ENCODE measurements at regions not wholly inside any gene's neighbourhood (a gene's known extent, or its start where the extent isn't known, plus 50 kb on each side); places are given as distances from the start of the nearest gene placed in this dataset.
"Not testable (repeated sequence)": the region's sequence is repeated elsewhere in the genome, so short reads cannot be mapped to it uniquely, and the experiment has no call there.

DNA sequence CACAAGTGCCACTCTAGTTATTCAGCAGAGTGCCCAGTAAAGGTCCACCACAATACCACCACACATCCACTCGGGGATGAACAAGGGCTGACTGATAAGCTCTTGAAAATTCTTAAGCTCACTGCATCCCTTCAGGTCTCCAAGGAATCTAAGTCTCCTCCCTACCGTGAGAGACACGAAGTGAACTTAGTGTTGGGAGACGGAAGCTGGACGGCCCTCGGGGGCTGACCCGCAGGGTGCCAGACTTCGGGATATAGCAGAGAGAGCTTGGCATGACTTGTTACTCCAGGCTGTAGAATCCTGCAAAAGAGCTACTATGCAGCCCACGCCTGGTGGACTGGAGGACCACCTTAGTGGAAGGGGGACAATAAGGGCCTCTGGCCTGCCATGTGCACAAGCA lies 75.1 kb downstream of the LYZL1 start:
- not testable (repeated sequence) for DNase-seq (ENCODE audit: low read depth in 2 of 2, low spot score in 1 of 2)

DNA sequence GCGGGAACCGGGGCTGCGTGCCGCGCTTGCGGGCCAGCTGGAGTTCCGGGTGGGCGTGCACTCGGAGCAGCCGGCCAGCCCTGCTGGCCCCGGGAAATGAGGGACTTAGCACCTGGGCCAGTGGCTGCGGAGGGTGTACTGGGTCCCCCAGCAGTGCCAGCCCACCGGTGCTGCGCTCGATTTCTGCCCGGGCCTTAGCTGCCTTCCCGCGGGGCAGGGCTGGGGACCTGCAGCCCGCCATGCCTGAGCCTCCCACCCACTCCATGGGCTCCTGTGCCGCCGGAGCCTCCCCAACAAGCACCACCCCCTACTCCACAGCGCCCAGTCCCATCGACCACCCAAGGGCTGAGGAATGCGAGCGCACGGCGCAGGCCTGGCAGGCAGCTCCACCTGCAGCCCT lies 77.3 kb downstream of the LYZL1 start:
- not testable (repeated sequence) for DNase-seq (ENCODE audit: low read depth in 2 of 2, low spot score in 1 of 2)

DNA sequence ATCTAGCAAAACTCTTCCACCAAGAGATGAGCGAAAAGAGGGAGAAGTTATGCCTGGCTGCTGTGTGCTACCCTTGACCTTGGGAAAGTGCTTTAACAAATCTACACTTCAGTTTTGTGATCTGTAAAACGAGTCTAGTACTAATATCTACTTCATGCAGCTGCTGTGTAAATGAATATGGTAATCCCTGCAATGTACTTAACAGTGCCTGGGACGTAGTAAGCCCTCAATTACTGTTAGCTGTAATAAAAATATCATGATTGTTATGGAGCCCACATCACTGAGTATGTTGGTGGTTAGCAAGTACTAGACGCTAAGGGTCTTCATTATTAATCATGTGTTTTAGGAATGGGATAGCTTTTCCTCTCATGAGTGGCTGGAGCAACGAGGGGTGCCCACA lies 80.5 kb downstream of the LYZL1 start:
- no peak for DNase-seq (ENCODE audit: low read depth in 2 of 2, low spot score in 1 of 2)

DNA sequence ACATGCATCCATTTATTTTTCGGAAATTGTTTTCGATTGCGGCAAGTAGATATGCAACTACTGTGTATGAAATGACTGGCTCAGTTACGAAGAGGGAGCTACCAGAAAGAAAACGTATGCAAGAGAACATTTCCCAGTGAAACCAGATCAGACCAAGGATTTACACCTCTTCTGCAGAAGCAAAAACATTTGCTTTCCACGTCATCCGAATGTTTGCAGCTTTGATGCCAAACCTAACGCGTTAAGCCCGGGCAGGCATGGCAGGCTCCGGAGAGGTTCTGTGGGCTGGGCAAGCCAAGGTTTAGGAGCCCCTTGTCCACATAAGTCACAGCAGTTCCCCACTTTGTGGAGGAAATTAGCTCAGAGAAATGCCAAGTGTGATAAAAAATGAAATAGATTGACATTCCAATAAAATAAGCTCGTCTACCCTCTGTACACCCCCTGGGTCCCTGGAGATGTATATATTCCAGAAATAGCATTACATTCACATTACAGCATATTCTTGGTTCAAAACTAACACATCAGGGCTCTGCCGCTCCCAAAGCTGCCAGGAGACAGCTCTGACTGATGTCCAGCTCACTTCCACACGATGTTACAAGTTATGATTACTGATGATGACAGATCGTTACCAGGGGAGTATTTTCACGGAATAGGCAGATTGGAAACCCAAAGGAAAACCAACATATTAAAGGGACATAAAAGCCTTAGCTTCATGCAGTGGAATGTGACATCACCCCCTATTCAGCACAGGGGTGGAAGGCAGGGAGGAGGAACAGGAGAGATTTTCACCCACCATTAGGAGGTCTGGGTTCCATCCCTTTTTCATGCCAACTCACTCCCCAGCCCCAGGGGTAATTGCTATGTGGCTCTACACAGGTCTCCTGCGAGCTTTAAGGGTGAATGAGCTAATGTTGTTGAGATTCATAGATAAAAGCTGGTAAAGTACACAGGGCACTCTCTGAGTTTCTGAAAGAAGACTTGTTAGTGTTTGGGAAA lies 81.5 kb downstream of the LYZL1 start:
- no peak for DNase-seq (ENCODE audit: low read depth in 2 of 2, low spot score in 1 of 2)

DNA sequence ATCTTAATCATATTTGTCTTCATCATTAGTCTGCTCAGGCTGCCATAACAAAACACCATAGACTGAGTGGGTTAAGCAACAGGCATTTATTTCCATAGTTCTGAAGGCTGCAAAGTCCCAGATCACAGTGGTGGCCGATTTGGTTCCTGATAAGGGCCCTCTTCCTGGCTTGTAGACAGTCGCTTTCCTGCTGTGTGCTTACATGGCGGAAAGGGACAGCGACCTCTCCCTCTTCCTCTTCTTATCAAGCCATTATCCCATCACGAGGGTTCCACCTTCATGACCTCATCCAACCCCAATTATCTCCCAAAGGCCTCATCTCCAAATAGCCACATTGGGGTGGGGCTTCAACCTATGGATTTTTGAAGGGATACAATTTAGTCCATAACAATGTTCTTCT lies 84.0 kb downstream of the LYZL1 start:
- no peak for DNase-seq (ENCODE audit: low read depth in 2 of 2, low spot score in 1 of 2)

DNA sequence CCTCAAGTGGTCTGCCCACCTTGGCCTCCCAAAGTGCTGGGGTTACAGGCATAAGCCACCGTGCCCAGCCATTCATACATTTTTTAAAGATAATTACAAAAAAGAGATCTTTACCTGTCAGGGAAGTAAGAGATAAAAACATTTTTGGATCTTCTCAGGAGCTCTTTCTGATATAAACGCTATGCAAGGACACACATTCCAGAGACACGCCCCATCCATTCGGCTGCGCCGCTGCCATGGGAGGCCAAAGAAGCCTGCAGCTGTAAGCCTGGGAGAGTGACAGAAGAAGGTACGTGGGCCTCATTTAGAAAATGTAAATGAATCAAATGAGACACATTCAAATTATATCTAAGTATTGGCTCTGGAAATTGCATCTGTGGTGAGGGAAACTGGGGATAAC lies 85.3 kb downstream of the LYZL1 start:
- no peak for DNase-seq (ENCODE audit: low read depth in 2 of 2, low spot score in 1 of 2)

DNA sequence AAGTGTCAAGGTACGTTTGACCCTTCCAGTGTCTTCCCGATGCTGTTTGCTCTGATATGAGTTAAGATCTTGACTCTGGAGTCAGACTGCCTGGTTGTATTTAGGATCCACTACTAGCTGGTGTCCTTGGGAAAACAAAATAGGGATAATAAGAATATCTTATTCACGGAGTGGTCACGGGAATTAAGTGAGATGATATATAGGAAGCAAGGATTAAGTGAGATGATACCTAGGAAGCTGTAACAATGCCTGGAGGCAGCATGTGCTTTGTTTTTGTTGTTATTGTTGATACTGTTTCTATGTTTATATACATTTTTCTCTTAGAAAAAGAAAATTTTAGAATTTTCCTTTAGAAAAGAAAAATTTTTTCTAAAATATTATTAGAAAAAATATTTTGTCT lies 87.0 kb downstream of the LYZL1 start:
- no peak for DNase-seq (ENCODE audit: low read depth in 2 of 2, low spot score in 1 of 2)

DNA sequence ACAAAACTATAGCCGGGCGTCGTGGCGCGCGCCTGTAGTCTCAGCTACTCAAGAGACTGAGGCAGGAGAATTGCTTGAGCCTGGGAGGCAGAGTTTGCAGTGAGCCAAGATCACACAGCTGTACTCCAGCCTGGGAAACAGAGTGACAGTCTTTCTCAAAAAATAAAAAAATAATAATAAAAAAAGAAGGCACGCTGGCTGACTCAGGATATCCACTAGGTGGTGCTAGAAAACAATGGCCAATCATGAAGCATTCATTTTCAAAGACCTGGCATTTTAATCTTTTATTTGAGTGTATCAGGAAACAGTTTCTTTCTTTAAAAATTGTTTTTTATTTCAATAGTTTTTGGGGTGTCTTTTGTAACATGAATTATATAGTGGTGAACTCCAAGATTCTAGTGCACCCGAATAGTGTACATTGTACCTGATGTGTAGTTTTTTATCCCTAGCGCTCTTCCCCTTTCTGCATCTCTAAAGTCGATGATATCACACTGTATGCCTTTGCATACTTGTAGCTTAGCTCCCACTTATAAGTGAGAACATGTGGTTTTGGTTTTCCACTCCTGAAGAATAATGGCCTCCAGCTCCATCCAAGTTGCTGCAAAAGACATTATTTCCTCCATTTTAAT lies 88.6 kb downstream of the LYZL1 start:
- no peak for DNase-seq (ENCODE audit: low read depth in 2 of 2, low spot score in 1 of 2)

DNA sequence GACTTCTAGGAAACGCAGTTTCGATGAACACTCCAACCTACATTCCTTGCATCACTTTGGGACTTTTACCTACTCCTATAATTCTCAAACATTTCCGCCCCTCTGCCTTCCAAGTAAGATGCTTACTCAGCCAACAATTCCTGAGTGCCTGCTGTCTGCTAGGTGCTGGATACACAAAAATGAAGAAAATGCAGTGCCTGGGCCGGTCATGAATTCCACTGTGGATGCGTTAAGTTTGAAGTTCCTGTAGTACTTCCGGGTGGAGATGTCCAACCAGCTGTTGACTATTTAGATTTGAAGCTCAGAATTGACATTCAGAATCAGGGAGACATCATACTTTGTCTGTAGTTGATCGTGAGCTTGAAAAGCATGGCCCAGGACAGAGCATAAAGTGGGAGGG lies 89.2 kb downstream of the LYZL1 start:
- no peak for DNase-seq (ENCODE audit: low read depth in 2 of 2, low spot score in 1 of 2)

DNA sequence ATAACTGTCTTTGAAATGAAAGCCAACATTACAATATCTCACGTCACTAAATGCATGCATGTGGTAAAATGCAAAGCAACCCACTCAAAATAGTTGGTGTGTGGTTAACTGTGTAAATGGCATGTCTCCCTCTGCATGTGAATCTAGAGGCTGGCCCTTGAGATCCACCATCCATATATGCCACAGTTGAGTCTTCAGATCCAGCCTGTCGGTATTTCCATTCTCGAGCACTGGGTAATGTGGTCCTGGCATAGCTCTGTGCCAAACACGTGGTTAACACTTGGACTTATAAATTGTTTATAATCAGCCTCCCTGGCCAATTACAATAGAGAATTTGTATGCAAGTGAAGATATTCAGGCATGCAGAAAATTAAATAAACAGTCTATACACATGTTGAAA lies 90.3 kb downstream of the LYZL1 start:
- DNase-seq (ENCODE audit: low read depth in 2 of 2, low spot score in 1 of 2), result no peak

DNA sequence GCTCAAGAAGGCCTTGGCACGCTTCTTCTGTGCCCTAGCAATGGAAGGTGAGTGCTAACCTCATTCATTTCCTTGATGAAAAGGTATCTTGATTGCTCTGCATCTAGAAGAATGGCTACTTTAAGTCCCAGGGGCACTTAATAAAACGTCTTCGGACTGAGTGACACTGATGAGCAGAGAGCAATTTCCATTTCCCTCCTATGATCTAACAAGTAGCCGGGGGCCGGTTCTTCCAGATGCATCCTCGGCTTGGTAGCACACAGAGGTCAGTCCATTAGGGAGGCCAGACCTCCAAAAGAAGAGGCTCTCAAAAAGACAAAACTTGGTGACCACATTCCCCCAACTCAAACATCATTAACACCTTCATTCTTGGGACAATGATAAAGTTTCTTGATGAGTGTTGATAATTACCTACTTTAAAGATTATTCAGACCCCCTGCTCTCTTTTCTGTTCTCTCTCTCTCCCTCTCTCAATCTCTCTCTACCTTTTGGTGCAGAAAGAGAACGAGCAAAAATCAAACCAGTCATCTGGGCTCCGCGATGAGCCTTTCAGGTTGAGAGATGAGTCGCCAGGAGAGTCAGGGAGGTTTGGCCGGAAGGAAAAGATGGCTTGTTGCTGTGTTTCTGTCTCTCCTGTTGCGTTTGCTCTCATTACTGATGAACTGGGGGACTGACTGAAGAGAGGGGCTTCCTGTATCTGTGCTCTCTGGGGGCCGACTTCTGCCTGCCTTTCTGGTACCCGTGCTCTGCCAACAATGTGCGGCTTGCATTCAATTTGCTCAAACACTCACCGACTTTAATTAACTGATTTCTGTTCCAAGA lies 91.1 kb downstream of the LYZL1 start:
- not testable (repeated sequence) for DNase-seq (ENCODE audit: low read depth in 2 of 2, low spot score in 1 of 2)

DNA sequence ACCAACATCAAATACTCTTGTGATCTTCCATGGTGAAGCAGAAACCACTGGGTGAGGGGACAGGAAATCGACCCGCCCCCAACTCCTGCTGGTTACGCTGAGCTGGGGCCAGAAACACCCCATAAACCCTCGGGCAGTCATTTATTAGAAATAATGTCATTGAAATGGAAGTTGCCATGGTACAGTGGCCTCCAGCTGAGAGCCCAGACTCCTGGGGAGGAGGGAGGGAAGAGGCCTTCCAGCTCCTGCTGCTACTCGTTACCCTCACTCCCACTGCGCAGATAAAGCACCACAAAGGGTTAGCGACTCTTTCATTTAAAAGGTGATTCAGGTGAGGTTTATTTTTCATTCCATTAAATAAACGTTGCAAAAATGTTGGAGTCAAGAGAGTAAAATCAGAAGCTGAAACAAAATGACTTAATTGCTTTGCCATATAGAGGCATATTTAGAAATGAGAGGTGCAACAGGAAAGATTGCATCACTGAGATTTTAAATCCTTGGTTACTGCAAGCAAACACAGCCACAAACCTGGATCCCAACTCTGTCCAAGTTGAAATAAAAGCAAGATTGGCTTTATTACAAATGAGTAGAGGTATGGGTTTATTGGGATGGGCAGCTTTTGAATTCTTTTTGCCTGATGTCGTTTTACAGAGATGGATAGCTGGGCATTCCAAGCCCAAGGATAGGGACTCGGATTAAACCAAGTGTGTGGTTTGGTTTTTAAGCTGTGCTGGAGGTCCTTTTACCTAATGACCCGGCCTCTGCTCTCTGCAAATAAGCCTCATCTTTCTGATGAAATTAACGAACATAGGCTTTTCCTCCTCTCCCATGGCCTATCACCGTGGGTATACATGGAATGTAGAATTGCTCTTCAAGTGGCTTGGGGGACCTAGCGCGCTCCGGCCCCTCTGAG lies 92.0 kb downstream of the LYZL1 start:
- not testable (repeated sequence) for DNase-seq (ENCODE audit: low read depth in 2 of 2, low spot score in 1 of 2)

DNA sequence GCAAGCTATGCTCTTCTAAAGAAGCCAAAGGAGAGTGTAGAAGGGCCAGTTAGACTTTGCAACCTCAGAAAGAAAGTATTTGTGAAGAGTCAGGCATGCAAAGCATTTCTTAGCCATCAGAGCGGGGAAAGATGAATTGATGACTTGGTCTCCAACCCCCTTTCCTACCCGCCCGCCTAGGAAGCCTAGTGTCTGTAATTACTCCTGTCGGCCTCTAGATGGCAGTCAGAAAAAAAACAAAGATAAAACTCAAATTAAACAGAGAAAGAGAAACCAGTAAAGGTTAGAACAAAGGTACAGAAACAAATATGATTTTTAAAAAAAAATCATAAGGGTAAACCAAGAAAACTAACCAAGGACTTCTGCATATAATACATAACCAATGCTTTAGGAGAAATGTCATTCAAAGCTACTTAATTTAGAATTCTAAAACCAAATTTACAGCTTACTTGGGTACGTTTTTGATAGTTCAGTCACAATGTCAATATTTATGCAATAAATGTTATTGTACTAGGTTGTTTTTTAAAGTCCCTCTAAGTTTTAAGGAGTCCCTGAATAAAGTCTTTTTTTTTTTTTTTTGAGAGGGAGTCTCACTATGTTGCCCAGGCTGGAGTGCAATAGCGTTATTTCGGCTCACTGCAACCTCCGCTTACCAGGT lies 97.6 kb downstream of the LYZL1 start:
- DNase-seq (ENCODE audit: low read depth in 2 of 2, low spot score in 1 of 2), result no peak

DNA sequence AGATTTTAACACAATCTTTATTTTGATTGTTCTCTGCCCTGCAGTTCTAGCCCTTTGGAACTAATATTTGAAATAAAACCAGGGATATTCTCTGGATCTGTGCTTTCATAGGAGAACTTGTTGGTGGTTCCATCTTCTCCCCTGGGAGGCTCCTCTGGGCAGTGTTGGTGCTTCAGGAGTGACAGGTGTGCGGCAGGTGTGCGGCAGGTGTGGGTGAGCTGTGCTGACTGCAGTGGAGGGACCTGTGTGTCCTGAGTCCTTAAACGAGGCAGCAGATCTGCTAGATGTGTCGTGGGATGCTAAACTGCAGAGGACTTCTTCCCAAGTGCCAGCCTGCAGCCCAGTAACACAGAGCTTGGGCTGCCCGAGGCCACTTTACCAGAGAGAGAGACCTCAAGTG lies 98.4 kb downstream of the LYZL1 start:
- DNase-seq (ENCODE audit: low read depth in 2 of 2, low spot score in 1 of 2), result no peak

DNA sequence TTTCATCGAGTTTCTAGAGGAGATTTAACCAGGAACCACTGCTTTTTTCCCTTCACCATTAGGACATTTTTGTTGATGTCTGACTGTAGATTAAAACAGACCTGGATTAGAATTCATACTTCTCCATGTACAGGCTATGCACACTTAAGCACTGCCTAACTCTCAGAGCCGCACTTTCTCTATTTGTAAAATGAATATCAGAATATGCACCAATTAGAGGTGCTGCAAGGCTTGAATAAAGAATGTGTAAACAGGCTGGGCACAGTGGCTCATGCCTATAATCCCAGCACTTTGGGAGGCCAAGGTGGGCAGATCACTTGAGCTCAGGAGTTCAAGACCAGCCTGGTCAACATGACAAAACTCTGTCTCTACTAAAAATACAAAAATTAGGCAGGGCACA lies 99.2 kb downstream of the LYZL1 start:
- DNase-seq (ENCODE audit: low read depth in 2 of 2, low spot score in 1 of 2), result not testable (repeated sequence)

DNA sequence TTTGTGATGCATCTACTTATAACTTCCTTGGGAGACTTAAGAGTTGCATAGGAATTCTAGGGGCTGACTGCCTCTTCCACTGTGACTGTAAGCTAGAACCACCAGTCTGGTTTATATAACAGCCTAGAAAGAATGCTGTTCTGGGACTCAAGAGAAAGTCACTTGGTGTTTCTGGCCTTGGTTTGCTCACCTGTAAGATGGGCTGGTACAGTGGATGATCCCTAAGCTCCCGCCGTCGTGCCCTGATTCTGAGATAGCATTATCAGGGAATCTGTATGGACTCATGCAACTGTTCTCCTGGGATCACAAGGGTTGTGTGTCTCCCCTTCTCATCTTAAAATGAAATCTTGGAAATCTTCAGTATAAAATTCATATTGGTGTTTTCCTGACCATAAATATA lies 100.6 kb downstream of the LYZL1 start:
- no peak for DNase-seq (ENCODE audit: low read depth in 2 of 2, low spot score in 1 of 2)

DNA sequence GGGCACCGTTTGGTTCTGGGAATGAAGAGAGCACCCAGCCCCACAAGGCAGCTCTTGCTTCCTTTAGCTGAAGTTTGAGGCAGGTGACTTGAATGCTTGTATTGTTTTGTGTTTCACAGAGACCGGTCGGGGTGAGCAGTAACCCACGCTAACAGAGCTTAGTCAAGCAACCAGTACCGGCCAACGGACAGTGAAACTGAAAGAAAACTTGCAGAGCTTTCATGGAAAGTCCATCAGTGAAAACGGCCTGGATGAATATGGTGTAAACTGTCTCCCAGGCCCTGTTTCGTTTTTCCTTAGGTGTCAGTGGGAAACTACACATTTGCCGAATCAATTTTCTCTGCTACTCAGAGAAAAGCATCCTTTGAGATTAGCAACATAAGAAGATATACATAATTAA lies 101.1 kb downstream of the LYZL1 start:
- DNase-seq (ENCODE audit: low read depth in 2 of 2, low spot score in 1 of 2), result no peak

DNA sequence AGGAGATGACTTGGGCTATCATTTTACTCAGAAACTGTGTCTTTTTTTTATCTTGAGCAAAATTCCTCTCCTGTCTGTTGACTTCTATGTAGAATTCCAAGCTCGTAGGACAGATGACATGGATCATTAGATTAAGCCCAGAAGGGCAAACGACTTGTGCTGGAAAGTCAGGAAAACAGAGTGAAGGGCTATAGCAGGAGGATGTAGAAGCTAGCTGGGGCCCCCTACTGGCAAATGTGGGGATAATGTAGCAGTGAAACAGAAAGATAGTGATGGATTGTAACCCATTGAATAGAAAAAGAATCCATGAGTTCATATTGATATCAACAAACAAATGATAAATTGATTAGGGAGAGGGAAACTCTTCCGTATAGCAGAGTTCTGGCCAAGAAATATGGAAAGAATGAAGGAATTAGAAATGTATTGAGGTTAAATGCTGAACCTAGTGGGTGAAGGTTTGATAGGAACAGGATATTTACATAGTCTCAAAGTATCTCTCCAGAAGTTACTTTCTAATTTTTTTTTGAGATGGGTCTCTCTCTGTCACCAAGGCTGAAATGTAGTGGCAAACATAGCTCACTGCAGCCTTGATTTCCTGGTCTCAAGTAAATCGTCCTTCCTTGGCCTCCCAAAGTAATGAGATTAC lies 103.6 kb downstream of the LYZL1 start:
- DNase-seq (ENCODE audit: low read depth in 2 of 2, low spot score in 1 of 2), result peak in 1 of 2 donors; percentile 5

DNA sequence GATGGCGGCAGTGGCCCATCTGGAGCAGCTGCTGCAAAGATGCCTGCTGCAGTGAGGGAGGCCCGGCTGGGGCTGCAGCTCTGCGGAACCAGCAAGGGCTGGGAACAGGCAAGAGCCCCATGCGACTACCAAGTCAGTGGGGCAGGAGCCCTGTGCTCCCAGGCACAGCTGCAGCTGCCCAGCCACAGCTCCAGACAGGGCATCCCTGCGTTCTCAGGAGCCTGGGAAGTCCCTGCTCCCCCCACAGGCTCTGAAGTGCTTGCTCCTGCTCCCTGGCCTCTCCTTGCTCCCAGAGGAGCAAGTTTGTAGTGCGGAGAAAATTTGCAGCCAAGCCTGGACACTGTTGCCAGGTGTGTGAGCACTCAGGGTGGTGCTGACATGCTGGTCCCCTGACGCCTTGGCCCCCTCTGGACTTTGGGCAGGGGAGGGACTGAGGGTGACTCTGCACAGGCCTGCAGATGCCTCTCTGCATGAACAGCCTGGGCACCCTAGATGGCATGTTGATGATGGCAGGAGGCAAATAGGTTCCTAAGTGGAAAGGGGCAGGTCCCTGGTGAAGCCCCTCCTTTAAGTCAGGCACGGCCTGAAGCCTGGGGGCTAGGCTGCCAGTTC lies 105.6 kb downstream of the LYZL1 start:
- DNase-seq (ENCODE audit: low read depth in 2 of 2, low spot score in 1 of 2), result no peak

All from stimulated activated CD8-positive, alpha-beta memory T cell treated with anti-CD3 and anti-CD28 coated beads, Interleukin-4, amount 100 ng/mL, for 1 hour (primary cell).